Osteoblast (primary cell): ENCODE measurements at regions not wholly inside any gene's neighbourhood (a gene's known extent, or its start where the extent isn't known, plus 50 kb on each side); places are given as distances from the start of the nearest gene placed in this dataset.

ENCODE experiments used
- DNase-seq: peaks from one replicate; pipeline ENCODE4 v3.0.0; 2011; ENCODE audit warnings: low spot score, mixed read lengths; ENCODE audit not compliant: insufficient read length; ENCODE audit errors: missing footprints
- H2AFZ ChIP-seq: 2 replicates; pipeline ENCODE4 v1.6.0; 2011; ENCODE audit warnings: mild to moderate bottlenecking, low read length
- H3K27ac ChIP-seq: 2 replicates; pipeline ENCODE4 v1.5.1; 2011; ENCODE audit warnings: mild to moderate bottlenecking, low read depth, low read length, moderate library complexity
- H3K27me3 ChIP-seq: 2 replicates; pipeline ENCODE4 v1.6.0; 2012; ENCODE audit warnings: mild to moderate bottlenecking, control low read depth, inconsistent platforms, low read length, moderate library complexity; ENCODE audit not compliant: insufficient read depth
- H3K36me3 ChIP-seq: 2 replicates; pipeline ENCODE4 v1.5.1; 2011; ENCODE audit warnings: mild to moderate bottlenecking, low read length, control low read depth, moderate library complexity; ENCODE audit not compliant: insufficient read depth
- H3K4me1 ChIP-seq: 2 replicates; pipeline ENCODE4 v1.5.1; 2011; ENCODE audit warnings: mild to moderate bottlenecking, low read length, control low read depth, moderate library complexity; ENCODE audit not compliant: insufficient read depth
- H3K4me2 ChIP-seq: 2 replicates; pipeline ENCODE4 v1.6.0; 2011; ENCODE audit warnings: mild to moderate bottlenecking, low read length; ENCODE audit not compliant: insufficient read depth
- H3K4me3 ChIP-seq: fragments of 200-600 bp; sonication (generic); 3 replicates; pipeline ENCODE4 v1.5.1; 2012; ENCODE audit warnings: mild to moderate bottlenecking, low read length, inconsistent platforms; ENCODE audit not compliant: insufficient read depth
- H3K79me2 ChIP-seq: 2 replicates; pipeline ENCODE4 v1.6.0; 2012; ENCODE audit warnings: mild to moderate bottlenecking, low read length, control low read depth, inconsistent platforms; ENCODE audit not compliant: insufficient read depth
- H3K9me3 ChIP-seq: 2 replicates; pipeline ENCODE4 v1.5.1; 2011; ENCODE audit warnings: low read depth, low read length, control low read depth
- H4K20me1 ChIP-seq: 2 replicates; pipeline ENCODE4 v1.6.0; 2012; ENCODE audit warnings: mild to moderate bottlenecking, low read length, control low read depth; ENCODE audit not compliant: insufficient read depth
- TF ChIP-seq, protein P1 (sequence below): IDR thresholded peaks from 2 replicates; pipeline ENCODE4 v1.5.1; 2011; ENCODE audit warnings: mild to moderate bottlenecking, low read depth, low read length, moderate library complexity; ENCODE audit errors: extremely low read depth

DNA sequence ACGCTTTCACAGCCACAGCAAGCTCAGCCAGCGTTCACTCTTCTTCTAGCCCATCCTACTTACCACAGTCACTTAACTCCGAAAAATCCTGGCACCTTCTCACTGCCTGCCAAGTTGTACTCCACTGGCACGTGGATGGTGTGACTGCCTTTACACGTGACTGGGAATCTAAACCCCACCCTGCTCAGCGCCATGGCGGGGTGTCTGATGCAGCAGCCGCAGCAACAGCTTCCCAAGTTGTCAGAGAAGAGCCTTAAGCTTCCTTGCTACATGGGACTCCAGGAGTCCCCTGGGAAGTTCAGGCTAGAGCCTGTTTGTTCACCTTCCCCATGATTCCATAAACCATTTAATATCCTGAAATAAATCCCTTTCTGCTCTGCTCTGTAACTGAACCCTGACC lies 61.9 kb upstream of the FOXC1 start:
- no peaks in the 10 kb centered on the region for H3K79me2 ChIP-seq
- TF ChIP-seq, protein P1, sequence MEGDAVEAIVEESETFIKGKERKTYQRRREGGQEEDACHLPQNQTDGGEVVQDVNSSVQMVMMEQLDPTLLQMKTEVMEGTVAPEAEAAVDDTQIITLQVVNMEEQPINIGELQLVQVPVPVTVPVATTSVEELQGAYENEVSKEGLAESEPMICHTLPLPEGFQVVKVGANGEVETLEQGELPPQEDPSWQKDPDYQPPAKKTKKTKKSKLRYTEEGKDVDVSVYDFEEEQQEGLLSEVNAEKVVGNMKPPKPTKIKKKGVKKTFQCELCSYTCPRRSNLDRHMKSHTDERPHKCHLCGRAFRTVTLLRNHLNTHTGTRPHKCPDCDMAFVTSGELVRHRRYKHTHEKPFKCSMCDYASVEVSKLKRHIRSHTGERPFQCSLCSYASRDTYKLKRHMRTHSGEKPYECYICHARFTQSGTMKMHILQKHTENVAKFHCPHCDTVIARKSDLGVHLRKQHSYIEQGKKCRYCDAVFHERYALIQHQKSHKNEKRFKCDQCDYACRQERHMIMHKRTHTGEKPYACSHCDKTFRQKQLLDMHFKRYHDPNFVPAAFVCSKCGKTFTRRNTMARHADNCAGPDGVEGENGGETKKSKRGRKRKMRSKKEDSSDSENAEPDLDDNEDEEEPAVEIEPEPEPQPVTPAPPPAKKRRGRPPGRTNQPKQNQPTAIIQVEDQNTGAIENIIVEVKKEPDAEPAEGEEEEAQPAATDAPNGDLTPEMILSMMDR = no peak
- H3K27me3 ChIP-seq = no peaks in the 10 kb centered on the region
- H3K4me2 ChIP-seq = no peak overlapping the region
- peaks cover 13% of the 10 kb centered on the region for H3K36me3 ChIP-seq
- H4K20me1 ChIP-seq = no peaks in the 10 kb centered on the region
- H2AFZ ChIP-seq = no peak overlapping the region
- H3K9me3 ChIP-seq = no peaks in the 10 kb centered on the region
- H3K27ac ChIP-seq = no peak overlapping the region
- no peaks in the 10 kb centered on the region for H3K4me1 ChIP-seq
- no peak overlapping the region for H3K4me3 ChIP-seq
- DNase-seq = no peak

DNA sequence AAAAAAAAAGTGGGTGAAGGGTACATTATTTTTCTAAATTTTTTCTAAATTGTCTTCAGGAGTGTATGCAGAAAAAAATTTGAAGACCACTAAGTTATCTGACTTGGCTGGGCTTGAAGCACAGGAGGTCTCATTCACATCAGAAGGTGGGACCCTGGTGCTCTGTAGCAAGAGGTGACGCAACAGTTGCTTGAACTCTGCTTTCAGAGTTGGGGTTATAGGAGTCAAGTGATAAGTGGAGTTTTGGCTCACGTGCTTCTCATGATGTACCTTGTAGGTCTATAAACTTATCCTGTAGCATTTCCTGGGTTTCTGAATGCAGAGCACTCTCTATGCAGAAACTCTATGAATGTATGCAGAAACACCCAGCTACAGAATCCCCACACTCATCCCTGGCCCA lies 58.5 kb upstream of the FOXC1 start:
- peaks cover 10% of the 10 kb centered on the region for H3K36me3 ChIP-seq
- no peaks in the 10 kb centered on the region for H3K9me3 ChIP-seq
- peaks cover 6% of the 10 kb centered on the region for H3K79me2 ChIP-seq
- H4K20me1 ChIP-seq = no peaks in the 10 kb centered on the region
- H3K4me1 ChIP-seq = peaks cover 14% of the 10 kb centered on the region
- H3K4me3 ChIP-seq = no peak overlapping the region
- H3K27ac ChIP-seq = no peak overlapping the region
- TF ChIP-seq, protein P1 = no peak
- no peaks in the 10 kb centered on the region for H3K27me3 ChIP-seq
- H2AFZ ChIP-seq = no peak overlapping the region
- H3K4me2 ChIP-seq = no peak overlapping the region
- DNase-seq = no peak

DNA sequence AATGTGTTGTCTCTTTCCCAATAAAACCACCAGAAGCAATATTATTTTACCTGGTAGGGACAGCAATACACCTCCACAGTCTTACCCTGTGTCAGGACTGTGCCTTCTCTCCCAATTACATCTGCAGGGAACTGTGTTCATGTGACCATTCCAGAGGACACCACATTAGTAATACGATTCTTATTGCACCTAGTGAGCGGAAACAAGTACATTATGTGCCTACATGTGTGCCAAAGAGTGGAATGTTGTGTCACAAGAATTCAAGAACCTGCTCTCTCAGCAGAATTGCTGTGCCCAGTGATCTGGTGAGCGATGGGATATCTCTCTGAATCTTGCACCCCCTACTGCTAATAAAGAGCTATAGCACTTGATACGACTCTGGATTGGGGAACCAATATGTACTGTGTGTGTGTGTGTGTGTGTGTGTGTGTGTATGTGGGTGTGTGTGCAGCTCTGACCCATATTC lies 57.4 kb upstream of the FOXC1 start:
- no peaks in the 10 kb centered on the region for H3K9me3 ChIP-seq
- peaks cover 10% of the 10 kb centered on the region for H3K36me3 ChIP-seq
- peak; percentile 88 for DNase-seq
- no peak overlapping the region for H2AFZ ChIP-seq
- peaks cover 14% of the 10 kb centered on the region for H3K4me1 ChIP-seq
- H3K27me3 ChIP-seq = no peaks in the 10 kb centered on the region
- TF ChIP-seq, protein P1 = peak; percentile 58
- H3K27ac ChIP-seq = no peak overlapping the region
- H3K79me2 ChIP-seq = peaks cover 6% of the 10 kb centered on the region
- H4K20me1 ChIP-seq = no peaks in the 10 kb centered on the region
- no peak overlapping the region for H3K4me2 ChIP-seq
- no peak overlapping the region for H3K4me3 ChIP-seq

- H3K79me2 ChIP-seq = peaks cover 6% of the 10 kb centered on the region
- peaks cover 14% of the 10 kb centered on the region for H3K4me1 ChIP-seq
- TF ChIP-seq, protein P1 = no peak
- H3K27ac ChIP-seq = peak overlapping the region; percentile 85
- H3K4me2 ChIP-seq = peak overlapping the region; percentile 97
- no peak overlapping the region for H2AFZ ChIP-seq
- DNase-seq = no peak
- H3K9me3 ChIP-seq = no peaks in the 10 kb centered on the region
- H4K20me1 ChIP-seq = no peaks in the 10 kb centered on the region
- H3K36me3 ChIP-seq = peaks cover 2% of the 10 kb centered on the region
- peak overlapping the region; percentile 86 for H3K4me3 ChIP-seq
- no peaks in the 10 kb centered on the region for H3K27me3 ChIP-seq
Observed at GRCh38 chr6:1553562-1554083, 56.1 kb upstream of the FOXC1 start.
